ENCODE measurements at regions not wholly inside any gene's neighbourhood (a gene's known extent, or its start where the extent isn't known, plus 50 kb on each side); places are given as distances from the start of the nearest gene placed in this dataset.
"Not testable (repeated sequence)": the region's sequence is repeated elsewhere in the genome, so short reads cannot be mapped to it uniquely, and the experiment has no call there.

DNA sequence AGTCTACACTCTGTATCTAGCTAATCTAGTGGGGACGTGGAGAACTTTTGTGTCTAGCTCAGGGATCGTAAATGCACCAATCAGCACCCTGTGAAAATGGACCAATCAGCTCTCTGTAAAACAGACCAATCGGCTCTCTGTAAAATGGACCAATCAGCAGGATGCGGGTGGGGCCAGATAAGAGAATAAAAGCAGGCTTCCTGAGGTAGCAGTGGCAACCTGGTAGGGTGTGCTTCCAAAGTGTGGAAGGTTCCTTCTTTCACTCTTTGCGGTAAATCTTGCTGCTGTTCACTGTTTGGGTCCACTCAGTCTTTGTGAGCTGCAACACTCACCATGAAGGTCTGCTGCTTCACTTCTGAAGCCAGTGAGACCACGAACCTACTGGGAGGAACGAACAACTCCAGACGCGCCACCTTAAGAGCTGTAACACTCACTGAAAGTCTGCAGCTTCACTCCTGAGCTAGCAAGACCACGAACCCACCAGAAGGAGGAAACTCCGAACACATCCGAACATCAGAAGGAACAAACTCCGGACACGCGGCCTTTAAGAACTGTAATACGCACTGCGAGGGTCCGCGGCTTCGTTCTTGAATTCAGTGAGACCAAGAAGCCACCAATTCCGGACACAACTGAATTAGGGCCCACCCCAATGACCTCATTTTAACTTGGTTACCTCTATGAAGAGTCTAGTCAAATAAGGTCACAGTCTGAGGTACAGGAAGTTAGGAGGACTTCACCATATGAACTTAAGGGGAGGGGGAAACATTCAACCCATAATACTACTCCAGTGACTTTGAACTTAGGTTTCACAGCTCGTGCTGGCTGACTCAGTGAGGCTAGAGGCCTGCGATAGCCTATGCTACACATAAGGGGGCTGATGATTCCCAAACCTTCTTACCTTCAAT lies 59.8 kb upstream of the LPGAT1 start:
- not testable (repeated sequence) for H3K27ac Mint-ChIP-seq; H3K9me3 Mint-ChIP-seq; H3K4me3 Mint-ChIP-seq; H3K36me3 Mint-ChIP-seq (ENCODE audit: insufficient read depth in 2 of 2); DNase-seq
- Mint-ChIP-seq H3K27me3 (ENCODE audit: low read depth) (peaks cover 22% of the 10 kb centered on the region), H3K4me1 (ENCODE audit: low read depth) (peaks cover 12% of the 10 kb centered on the region)
- peak; percentile 19 to 40 for ATAC-seq (replicated peaks in 1 of 2)

DNA sequence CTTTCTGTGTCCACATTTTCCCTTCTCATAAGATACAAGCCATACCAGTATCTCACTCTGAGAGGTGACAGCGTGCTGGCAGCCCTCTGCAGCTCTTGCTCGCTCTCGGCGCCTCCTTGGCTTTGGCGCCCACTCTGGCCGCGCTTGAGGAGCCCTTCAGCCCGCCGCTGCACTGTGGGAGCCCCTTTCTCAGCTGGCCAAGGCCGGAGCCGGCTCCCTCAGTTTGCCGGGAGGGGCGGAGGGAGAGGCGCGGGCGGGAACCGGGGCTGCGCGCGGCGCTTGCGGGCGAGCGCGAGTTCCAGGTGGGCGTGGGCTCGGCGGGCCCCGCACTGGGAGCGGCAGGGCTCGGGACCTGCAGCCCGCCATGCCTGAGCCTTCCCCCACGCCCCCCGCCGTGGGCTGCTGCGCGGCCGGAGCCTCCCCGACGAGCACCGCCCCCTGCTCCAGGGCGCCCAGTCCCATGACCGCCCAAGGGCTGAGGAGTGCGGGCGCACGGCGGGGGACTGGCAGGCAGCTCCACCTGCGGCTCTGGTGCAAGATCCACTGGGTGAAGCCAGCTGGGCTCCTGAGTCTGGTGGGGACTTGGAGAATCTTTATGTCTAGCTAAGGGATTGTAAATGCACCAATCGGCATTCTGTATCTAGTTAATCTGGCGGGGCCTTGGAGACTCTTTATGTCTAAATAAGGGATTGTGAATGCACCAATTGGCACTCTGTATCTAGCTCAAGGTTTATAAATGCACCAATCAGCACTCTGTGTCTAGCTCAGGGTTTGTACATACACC lies 58.9 kb upstream of the LPGAT1 start:
- not testable (repeated sequence) for H3K36me3 Mint-ChIP-seq (ENCODE audit: insufficient read depth in 2 of 2); DNase-seq; H3K9me3 Mint-ChIP-seq; ATAC-seq (replicated peaks in 1 of 2); H3K27ac Mint-ChIP-seq
- Mint-ChIP-seq H3K4me3 (peak overlapping the region in 1 of 2 donors; percentile 31), H3K4me1 (ENCODE audit: low read depth) (peaks cover 12% of the 10 kb centered on the region), H3K27me3 (ENCODE audit: low read depth) (peaks cover 31% of the 10 kb centered on the region)

GRCh38 chr1:211886551-211886950 lies 56.0 kb upstream of the LPGAT1 start:
- Mint-ChIP-seq H3K4me3 (no peak overlapping the region), H3K27ac (no peak overlapping the region), H3K27me3 (ENCODE audit: low read depth) (peaks cover 32% of the 10 kb centered on the region), H3K4me1 (ENCODE audit: low read depth) (peaks cover 20% of the 10 kb centered on the region), H3K36me3 (ENCODE audit: insufficient read depth in 2 of 2) (peaks cover 0 to 3% of the 10 kb centered on the region in 2 donors), H3K9me3 (peaks cover 0 to 1% of the 10 kb centered on the region in 2 donors)
- DNase-seq (no peak), ATAC-seq (replicated peaks in 1 of 2) (no peak)

- H3K27ac Mint-ChIP-seq = no peak overlapping the region
- H3K4me3 Mint-ChIP-seq = no peak overlapping the region
- no peak for DNase-seq
- peaks cover 32% of the 10 kb centered on the region for H3K27me3 Mint-ChIP-seq (ENCODE audit: low read depth)
- ATAC-seq (replicated peaks in 1 of 2) = no peak
- peaks cover 0 to 3% of the 10 kb centered on the region in 2 donors for H3K36me3 Mint-ChIP-seq (ENCODE audit: insufficient read depth in 2 of 2)
- peaks cover 20% of the 10 kb centered on the region for H3K4me1 Mint-ChIP-seq (ENCODE audit: low read depth)
- peaks cover 1 to 2% of the 10 kb centered on the region in 2 donors for H3K9me3 Mint-ChIP-seq
Measured at GRCh38 chr1:211885747-211886522, 55.4 kb upstream of the LPGAT1 start.

GRCh38 chr1:211882381-211883004 lies 51.9 kb upstream of the LPGAT1 start:
- DNase-seq (no peak), ATAC-seq (replicated peaks in 1 of 2) (no peak)
- Mint-ChIP-seq H3K4me3 (no peak overlapping the region), H3K27me3 (ENCODE audit: low read depth) (peaks cover 25% of the 10 kb centered on the region), H3K27ac (no peak overlapping the region), H3K4me1 (ENCODE audit: low read depth) (peaks cover 14% of the 10 kb centered on the region), H3K9me3 (peaks cover 0 to 2% of the 10 kb centered on the region in 2 donors), H3K36me3 (ENCODE audit: insufficient read depth in 2 of 2) (no peaks in the 10 kb centered on the region)

Measured in activated T-cell treated with anti-CD3 and anti-CD28 coated beads, Interleukin-2, amount 50 U/mL, for 72 hours (primary cell).